ENCODE measurements at regions not wholly inside any gene's neighbourhood (a gene's known extent, or its start where the extent isn't known, plus 50 kb on each side); places are given as distances from the start of the nearest gene placed in this dataset.

DNA sequence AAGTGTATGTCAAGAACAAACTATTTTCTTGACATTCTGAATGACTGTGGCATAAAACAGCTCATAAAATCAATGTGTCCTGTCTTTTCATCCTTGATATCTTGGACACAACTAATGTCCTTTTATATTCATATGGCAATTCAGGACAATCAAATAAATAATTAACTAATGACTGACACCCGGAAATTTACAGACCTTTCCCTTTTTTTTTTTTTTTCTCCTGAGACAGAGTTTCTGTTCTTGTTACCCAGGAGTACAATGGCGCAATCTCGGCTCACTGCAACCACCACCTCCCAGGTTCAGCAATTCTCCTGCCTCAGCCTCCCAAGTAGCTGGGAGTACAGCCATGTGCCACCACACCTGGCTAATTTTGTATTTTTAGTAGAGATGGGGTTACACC, 107.1 kb upstream of the LGSN start:
- H3K4me1 Mint-ChIP-seq (ENCODE audit: low read depth), result no peaks in the 10 kb centered on the region
- DNase-seq, result no peak
- H3K4me3 Mint-ChIP-seq, result no peak overlapping the region
- H3K36me3 Mint-ChIP-seq (ENCODE audit: insufficient read depth), result no peaks in the 10 kb centered on the region
- no peak for ATAC-seq
- H3K27me3 Mint-ChIP-seq (ENCODE audit: low read depth), result no peaks in the 10 kb centered on the region
- no peaks in the 10 kb centered on the region for H3K9me3 Mint-ChIP-seq

DNA sequence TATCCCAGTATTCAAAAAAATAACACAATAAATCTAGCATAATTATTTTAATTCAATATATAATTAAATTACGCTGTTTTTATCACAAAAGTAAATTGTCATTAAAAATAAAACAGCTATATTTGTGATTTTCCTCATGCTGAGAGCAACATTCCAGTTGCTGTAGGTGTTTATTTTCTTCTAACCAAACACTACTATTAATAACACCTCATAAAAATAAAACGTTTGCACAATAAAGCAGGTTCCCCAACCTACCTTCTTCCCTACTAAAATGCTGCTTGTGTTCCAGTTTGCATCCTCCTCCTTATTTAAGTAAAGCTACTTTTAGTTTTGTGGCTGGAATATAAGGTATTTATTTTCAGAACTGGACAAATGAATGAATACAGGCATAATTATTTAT, 108.2 kb upstream of the LGSN start:
- H3K4me1 Mint-ChIP-seq (ENCODE audit: low read depth), result no peaks in the 10 kb centered on the region

DNA sequence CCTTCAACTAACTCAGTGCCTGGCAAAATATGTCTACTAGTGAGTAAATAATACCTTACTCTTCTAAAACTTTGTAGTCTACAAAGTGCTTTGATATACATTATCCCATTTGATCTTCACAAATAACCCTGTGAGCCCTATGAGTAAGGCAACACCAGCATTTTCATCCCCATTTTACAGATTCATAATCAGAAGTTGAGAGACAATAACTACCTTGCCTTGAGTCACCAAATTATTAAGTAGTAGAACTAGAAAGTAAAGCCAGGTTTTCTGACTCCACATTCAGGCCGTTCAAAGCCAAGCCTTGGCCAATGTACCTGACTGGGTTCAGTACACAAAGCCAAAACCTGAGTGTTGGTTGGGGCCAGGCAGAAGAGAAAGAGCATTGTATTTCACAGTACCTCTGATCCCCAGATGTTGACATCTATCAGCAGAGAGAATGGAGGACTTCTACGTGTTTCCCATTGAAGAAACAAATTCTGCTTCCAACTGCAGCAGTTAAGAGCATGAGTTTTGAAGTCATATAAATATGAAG, 111.3 kb upstream of the LGSN start:
- H3K36me3 Mint-ChIP-seq (ENCODE audit: insufficient read depth), result no peaks in the 10 kb centered on the region

More for the DNA sequence above, 108.2 kb upstream of the LGSN start:
- no peak for DNase-seq
- Mint-ChIP-seq H3K9me3 (no peaks in the 10 kb centered on the region), H3K27me3 (ENCODE audit: low read depth) (no peaks in the 10 kb centered on the region), H3K36me3 (ENCODE audit: insufficient read depth) (no peaks in the 10 kb centered on the region), H3K4me3 (no peak overlapping the region)
- no peak for ATAC-seq

DNA sequence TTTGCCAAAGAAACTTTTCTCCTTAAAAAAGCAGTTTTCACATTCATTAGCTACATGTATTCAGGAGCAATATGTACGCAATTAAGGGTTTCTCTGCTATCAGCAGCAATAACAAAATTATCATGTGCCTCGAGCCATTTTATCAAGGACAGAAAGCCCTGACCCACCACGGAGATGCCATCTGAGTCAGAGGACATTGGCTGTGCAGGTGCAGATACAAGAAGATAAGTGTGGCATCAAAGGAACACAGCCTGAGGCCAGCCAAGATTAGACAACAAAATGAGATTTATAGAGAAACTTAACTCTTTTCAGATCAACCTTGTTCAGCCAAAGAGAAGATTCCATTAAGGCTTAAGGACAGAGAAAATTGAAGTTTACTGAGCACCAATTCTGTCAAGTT, 115.2 kb upstream of the LGSN start:
- Mint-ChIP-seq H3K4me3 (no peak overlapping the region), H3K4me1 (ENCODE audit: low read depth) (no peaks in the 10 kb centered on the region), H3K27me3 (ENCODE audit: low read depth) (no peaks in the 10 kb centered on the region)

More for the DNA sequence above, 111.3 kb upstream of the LGSN start:
- Mint-ChIP-seq H3K4me3 (no peak overlapping the region), H3K27me3 (ENCODE audit: low read depth) (no peaks in the 10 kb centered on the region), H3K9me3 (no peaks in the 10 kb centered on the region), H3K4me1 (ENCODE audit: low read depth) (no peaks in the 10 kb centered on the region)
- ATAC-seq, result no peak
- DNase-seq, result no peak

DNA sequence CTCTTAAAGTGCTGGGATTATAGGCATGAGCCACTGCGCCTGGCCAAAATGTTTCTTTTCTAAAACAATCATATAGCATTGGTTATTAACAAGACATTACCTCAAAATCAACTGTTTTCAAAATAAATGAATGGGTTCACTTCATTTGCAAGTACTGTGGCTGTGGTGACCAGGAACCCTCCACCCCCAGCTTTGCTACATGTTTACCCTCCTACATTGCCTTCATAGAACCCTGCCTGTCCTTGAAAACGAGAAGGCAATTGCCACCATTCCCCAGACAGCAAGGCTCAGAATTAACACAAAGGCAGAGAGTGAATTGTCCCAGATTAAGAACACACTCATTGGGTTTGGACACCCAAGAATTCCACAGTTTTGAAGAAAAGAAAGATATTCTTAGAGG, 116.6 kb upstream of the LGSN start:
- Mint-ChIP-seq H3K36me3 (ENCODE audit: insufficient read depth) (no peaks in the 10 kb centered on the region), H3K9me3 (no peaks in the 10 kb centered on the region), H3K27me3 (ENCODE audit: low read depth) (no peaks in the 10 kb centered on the region), H3K4me3 (no peak overlapping the region), H3K4me1 (ENCODE audit: low read depth) (no peaks in the 10 kb centered on the region)
- ATAC-seq (no peak), DNase-seq (no peak)

More for the DNA sequence above, 115.2 kb upstream of the LGSN start:
- Mint-ChIP-seq H3K9me3 (no peaks in the 10 kb centered on the region), H3K36me3 (ENCODE audit: insufficient read depth) (no peaks in the 10 kb centered on the region)
- DNase-seq (no peak), ATAC-seq (no peak)

DNA sequence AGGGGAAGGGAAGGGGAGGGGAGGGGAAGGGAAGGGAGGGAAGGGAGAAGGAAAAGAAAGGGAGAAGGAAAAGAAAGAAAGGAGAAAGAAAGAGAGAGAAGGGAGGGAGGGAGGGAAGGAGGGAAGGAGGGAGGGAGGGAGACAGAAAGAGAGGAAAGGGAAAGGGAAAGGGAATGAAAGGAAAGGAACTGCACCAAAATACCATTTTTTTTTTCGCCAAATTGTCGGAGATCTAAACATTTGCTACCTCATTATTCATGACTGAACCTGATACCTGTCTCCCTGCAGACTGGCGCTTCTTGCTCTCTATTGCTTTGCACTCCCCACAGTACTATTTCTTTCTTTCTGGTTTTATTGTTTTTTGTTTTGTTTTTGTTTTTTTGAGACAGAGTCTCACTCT, 117.3 kb upstream of the LGSN start:
- DNase-seq, result no peak
- H3K9me3 Mint-ChIP-seq, result no peaks in the 10 kb centered on the region
- H3K4me1 Mint-ChIP-seq (ENCODE audit: low read depth), result no peaks in the 10 kb centered on the region
- no peaks in the 10 kb centered on the region for H3K27me3 Mint-ChIP-seq (ENCODE audit: low read depth)
- ATAC-seq, result no peak
- H3K4me3 Mint-ChIP-seq, result no peak overlapping the region
- H3K36me3 Mint-ChIP-seq (ENCODE audit: insufficient read depth), result no peaks in the 10 kb centered on the region

DNA sequence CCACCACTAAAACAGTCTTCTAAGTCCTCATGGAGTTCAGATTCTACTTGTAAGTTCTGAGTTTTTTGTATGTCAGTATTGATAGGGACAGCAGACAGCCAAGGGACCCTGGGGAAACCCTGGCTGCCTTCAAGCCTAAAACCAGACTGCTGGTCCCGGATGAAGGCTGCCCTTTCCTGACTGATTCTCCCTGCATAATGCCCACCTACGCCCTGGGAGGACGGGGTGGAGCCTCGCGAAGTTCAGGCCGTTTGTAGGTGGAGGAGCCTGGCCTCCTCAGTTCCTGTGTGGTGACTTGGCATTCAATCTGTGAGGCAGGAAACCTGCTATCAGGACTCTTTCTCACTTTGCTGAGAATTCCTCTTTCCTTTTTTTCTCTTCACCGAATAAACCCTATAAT, 120.3 kb upstream of the LGSN start:
- DNase-seq (no peak), ATAC-seq (no peak)
- H3K9me3 Mint-ChIP-seq, result no peaks in the 10 kb centered on the region
- H3K4me1 Mint-ChIP-seq (ENCODE audit: low read depth), result no peaks in the 10 kb centered on the region
- no peak overlapping the region for H3K4me3 Mint-ChIP-seq
- H3K27me3 Mint-ChIP-seq (ENCODE audit: low read depth), result no peaks in the 10 kb centered on the region
- H3K36me3 Mint-ChIP-seq (ENCODE audit: insufficient read depth), result no peaks in the 10 kb centered on the region

DNA sequence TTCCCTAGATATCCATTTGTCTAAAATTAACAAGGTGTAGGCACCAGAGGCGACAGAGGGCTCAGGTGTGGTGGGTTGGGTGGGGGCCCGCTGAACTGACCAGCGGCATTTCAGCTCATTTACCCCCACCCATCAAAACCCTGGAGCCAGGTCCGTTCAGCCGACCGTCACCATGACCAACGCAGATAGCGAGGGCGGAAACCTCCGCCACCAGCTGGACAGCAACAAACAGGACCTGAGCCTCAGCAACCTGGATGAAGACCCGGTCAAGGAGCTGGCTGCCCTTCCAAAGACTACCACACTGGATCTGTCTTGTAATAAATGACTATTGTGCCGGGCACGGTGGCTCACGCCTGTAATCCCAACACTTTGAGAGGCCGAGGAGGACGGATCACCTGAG, 120.8 kb upstream of the LGSN start:
- H3K4me1 Mint-ChIP-seq (ENCODE audit: low read depth), result no peaks in the 10 kb centered on the region
- DNase-seq (no peak), ATAC-seq (no peak)
- no peak overlapping the region for H3K4me3 Mint-ChIP-seq
- no peaks in the 10 kb centered on the region for H3K36me3 Mint-ChIP-seq (ENCODE audit: insufficient read depth)
- no peaks in the 10 kb centered on the region for H3K27me3 Mint-ChIP-seq (ENCODE audit: low read depth)
- H3K9me3 Mint-ChIP-seq, result no peaks in the 10 kb centered on the region

DNA sequence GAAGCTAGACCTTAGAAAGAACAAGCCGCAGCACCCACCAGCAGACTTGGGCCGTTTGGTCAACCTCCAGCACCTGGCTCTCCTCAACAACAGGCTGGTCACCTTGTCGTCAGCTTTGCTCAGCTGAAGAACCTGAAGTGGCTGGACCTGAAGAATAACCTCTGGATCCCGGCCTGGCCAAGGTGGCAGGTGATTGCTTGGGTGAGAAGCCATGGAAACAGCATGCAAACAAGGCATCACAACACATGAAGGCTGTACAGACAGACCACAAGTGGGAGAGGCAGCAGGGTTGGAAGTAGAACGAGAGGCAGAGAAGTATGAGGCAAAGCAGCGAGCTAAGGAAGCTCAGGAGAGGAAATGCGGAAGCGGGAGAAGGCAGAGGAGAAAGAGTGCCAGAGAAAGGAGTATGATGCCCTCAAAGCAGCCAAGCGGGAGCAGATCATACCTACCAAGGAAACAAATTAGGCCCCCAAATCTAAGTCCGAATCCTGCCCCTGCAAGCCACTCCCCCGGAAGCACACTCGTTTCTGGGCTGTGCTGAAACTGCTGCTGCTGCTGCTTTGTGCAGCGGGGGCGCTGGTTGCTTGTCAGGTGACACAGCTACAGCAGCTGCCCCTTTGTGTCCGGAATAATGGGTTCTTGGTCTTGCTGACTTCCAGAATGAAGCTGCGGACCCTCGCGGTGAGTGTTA, 121.6 kb upstream of the LGSN start:
- ATAC-seq (peak; percentile 63 to 73), DNase-seq (no peak)
- Mint-ChIP-seq H3K36me3 (ENCODE audit: insufficient read depth) (no peaks in the 10 kb centered on the region), H3K4me3 (peak overlapping the region; percentile 62), H3K27me3 (ENCODE audit: low read depth) (no peaks in the 10 kb centered on the region), H3K9me3 (no peaks in the 10 kb centered on the region), H3K4me1 (ENCODE audit: low read depth) (no peaks in the 10 kb centered on the region)

DNA sequence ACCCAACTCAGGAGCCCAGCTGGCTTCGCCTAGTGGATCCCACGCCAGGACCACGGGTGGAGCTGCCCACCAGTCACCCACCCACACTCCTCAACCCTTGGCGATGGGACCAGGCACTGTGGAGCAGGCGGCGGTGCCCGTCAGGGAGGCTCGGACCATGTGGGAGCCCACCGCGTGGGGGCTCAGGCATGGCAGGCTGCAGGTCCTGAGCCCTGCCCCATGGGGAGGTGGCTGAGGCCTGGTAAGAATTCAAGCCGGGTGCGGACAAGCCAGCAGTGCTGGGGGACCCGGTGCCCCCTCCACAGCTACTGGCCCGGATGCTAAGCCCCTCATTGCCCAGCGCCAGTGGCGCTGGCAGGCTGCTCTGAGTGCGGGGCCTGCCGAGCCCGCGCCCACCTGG, 123.1 kb upstream of the LGSN start:
- no peaks in the 10 kb centered on the region for H3K27me3 Mint-ChIP-seq (ENCODE audit: low read depth)
- ATAC-seq (no peak), DNase-seq (no peak)
- no peak overlapping the region for H3K4me3 Mint-ChIP-seq
- no peaks in the 10 kb centered on the region for H3K9me3 Mint-ChIP-seq
- no peaks in the 10 kb centered on the region for H3K36me3 Mint-ChIP-seq (ENCODE audit: insufficient read depth)
- H3K4me1 Mint-ChIP-seq (ENCODE audit: low read depth), result no peaks in the 10 kb centered on the region

DNA sequence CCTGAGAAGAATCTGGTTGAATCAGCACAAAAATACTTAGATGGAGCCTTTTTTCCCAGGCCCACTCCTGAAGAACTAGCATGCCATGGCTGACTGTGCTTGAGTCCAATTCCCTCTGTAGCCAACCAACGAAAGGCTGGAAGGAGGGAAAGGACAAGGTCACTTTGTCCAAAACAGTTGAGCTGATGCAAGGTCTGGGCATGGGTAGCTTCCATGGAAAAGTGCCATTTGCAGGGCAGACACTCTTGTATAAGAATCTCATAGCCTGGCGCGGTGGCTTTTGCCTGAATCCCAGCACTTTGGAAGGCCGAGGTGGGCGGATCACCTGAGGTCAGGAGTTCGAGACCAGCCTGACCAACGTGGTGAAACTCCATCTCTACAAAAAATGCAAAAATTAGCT, 125.0 kb upstream of the LGSN start:
- DNase-seq, result no peak
- Mint-ChIP-seq H3K27me3 (ENCODE audit: low read depth) (no peaks in the 10 kb centered on the region), H3K36me3 (ENCODE audit: insufficient read depth) (no peaks in the 10 kb centered on the region), H3K4me1 (ENCODE audit: low read depth) (no peaks in the 10 kb centered on the region), H3K4me3 (no peak overlapping the region), H3K9me3 (no peaks in the 10 kb centered on the region)
- ATAC-seq, result no peak

DNA sequence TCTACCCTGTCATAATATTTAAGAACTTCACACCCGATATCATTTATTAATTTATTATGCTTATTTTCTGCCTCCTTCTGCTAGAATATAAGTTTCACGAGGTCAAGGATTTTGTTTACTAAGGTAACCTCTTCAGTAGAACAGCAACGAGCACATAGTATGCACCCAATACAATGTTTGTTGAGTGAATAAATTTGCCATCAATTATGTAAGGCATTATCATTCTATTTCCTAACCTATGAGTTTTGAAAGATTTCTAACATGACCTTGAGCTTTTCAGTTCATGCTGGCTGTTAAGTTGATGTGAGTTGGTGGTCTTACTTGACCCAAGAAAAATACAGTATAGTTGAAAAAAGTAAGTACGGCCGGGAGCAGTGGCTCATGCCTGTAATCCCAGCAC, 125.9 kb upstream of the LOC128125822 start:
- Mint-ChIP-seq H3K27me3 (ENCODE audit: low read depth) (no peaks in the 10 kb centered on the region), H3K9me3 (no peaks in the 10 kb centered on the region), H3K36me3 (ENCODE audit: insufficient read depth) (no peaks in the 10 kb centered on the region), H3K4me3 (no peak overlapping the region), H3K4me1 (ENCODE audit: low read depth) (no peaks in the 10 kb centered on the region)
- DNase-seq (no peak), ATAC-seq (no peak)

DNA sequence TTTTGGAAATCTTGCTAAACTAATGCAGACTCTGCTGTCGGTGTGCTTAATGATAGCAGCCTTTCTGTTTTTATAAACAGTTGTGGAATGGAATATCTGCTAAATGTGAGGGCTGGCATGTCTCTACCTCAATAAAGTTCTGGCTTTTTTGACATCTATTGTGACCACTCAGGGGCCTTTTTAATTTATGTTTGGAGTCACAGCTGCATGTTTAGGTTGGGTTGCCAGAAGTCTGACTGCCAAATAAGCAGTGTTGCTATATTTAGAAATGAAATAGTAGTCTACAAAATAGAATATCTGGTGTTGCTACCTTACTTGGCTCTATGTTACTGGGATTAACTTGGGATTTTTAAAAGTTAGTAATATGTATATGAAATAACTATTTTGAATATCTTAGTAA, 125.1 kb upstream of the LOC128125822 start:
- Mint-ChIP-seq H3K4me3 (no peak overlapping the region), H3K36me3 (ENCODE audit: insufficient read depth) (no peaks in the 10 kb centered on the region), H3K27me3 (ENCODE audit: low read depth) (no peaks in the 10 kb centered on the region), H3K4me1 (ENCODE audit: low read depth) (no peaks in the 10 kb centered on the region), H3K9me3 (no peaks in the 10 kb centered on the region)
- DNase-seq (no peak), ATAC-seq (no peak)

DNA sequence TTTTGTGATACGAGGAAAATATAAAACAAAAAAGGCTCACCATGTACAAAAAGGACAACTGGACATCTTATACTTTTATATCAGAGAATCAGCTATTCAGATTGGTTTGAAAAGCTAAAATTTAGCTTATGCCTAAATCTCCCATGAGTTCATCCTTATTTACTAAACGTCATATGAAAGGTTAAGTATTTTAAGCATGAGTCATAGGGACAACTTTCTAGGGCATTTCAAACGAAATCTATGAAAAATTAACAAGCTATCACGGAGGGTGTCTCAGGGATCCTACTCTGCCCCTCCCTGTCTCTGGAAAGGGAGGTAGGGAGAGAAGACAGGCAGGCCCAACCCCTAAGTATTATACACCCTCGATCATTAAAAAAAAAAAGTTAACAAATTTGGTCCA, 124.1 kb upstream of the LOC128125822 start:
- Mint-ChIP-seq H3K4me3 (no peak overlapping the region), H3K27me3 (ENCODE audit: low read depth) (no peaks in the 10 kb centered on the region), H3K9me3 (no peaks in the 10 kb centered on the region), H3K36me3 (ENCODE audit: insufficient read depth) (no peaks in the 10 kb centered on the region), H3K4me1 (ENCODE audit: low read depth) (no peaks in the 10 kb centered on the region)
- DNase-seq (no peak), ATAC-seq (no peak)

DNA sequence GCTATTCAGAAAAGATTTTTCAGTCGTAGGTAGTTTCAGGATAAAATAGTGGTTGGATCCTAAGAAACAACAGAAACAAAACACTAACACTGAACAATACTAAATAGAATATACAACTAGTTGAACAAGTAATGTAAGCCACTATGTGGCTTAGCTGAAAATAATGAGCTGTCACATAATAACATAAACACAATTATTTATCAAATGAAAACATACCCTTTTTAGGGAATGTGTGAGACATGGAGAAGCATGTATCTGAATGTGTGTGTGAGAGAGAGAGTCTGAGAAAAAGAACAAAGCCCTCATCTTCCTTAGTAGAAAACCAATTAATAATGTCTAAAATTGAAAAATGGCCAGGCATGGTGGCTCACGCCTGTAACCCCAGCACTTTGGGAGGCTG, 122.6 kb upstream of the LOC128125822 start:
- no peaks in the 10 kb centered on the region for H3K27me3 Mint-ChIP-seq (ENCODE audit: low read depth)
- DNase-seq, result no peak
- no peaks in the 10 kb centered on the region for H3K4me1 Mint-ChIP-seq (ENCODE audit: low read depth)
- ATAC-seq, result no peak
- no peaks in the 10 kb centered on the region for H3K9me3 Mint-ChIP-seq
- no peak overlapping the region for H3K4me3 Mint-ChIP-seq
- H3K36me3 Mint-ChIP-seq (ENCODE audit: insufficient read depth), result no peaks in the 10 kb centered on the region

All from activated T-cell treated with anti-CD3 and anti-CD28 coated beads, Interleukin-2, amount 50 U/mL, for 4 hours (primary cell).